ENCODE measurements at regions not wholly inside any gene's neighbourhood (a gene's known extent, or its start where the extent isn't known, plus 50 kb on each side); places are given as distances from the start of the nearest gene placed in this dataset.

GRCh38 chr2:201568217-201568820, 75.0 kb downstream of the TMEM237 start:
- intact Hi-C loops (cut with DNase I), result no loop called here
- no peak for TF ChIP-seq CTCF (IDR thresholded peaks at IDR 0.05)

GRCh38 chr2:201559067-201559710, 84.1 kb downstream of the TMEM237 start:
- Histone ChIP-seq H3K27me3 (ENCODE audit: low read depth) (no peaks in the 10 kb centered on the region), H3K9me3 (no peaks in the 10 kb centered on the region), H3K4me1 (no peaks in the 10 kb centered on the region), H3K27ac (no peak overlapping the region), H3K4me3 (no peak overlapping the region), H3K36me3 (no peaks in the 10 kb centered on the region)
- intact Hi-C loops (cut with DNase I), result no loop called here
- TF ChIP-seq CTCF (IDR thresholded peaks at IDR 0.05), result no peak
- ATAC-seq, result peak in 1 of 2 donors; percentile 9
- DNase-seq, result peak; percentile 43

More at GRCh38 chr2:201568217-201568820, 75.0 kb downstream of the TMEM237 start:
- Histone ChIP-seq H3K4me1 (no peaks in the 10 kb centered on the region), H3K36me3 (no peaks in the 10 kb centered on the region), H3K4me3 (no peak overlapping the region), H3K9me3 (no peaks in the 10 kb centered on the region), H3K27ac (no peak overlapping the region), H3K27me3 (ENCODE audit: low read depth) (no peaks in the 10 kb centered on the region)
- ATAC-seq (no peak), DNase-seq (no peak)

- ATAC-seq, result peak; percentile 28 to 41
- TF ChIP-seq CTCF (IDR thresholded peaks at IDR 0.05), result no peak
- Histone ChIP-seq H3K36me3 (no peaks in the 10 kb centered on the region), H3K4me1 (no peaks in the 10 kb centered on the region), H3K27me3 (ENCODE audit: low read depth) (no peaks in the 10 kb centered on the region), H3K27ac (no peak overlapping the region), H3K4me3 (no peak overlapping the region), H3K9me3 (no peaks in the 10 kb centered on the region)
- intact Hi-C loops (cut with DNase I), result no loop called here
- no peak for DNase-seq
Observed at GRCh38 chr2:201558665-201559064, 84.6 kb downstream of the TMEM237 start.

GRCh38 chr2:201558232-201558631, 85.1 kb downstream of the TMEM237 start:
- ATAC-seq (peak; percentile 41 to 65), DNase-seq (no peak)
- no peak overlapping the region for H3K4me3 ChIP-seq
- intact Hi-C loops (cut with DNase I), result no loop called here
- H3K4me1 ChIP-seq, result no peaks in the 10 kb centered on the region
- TF ChIP-seq CTCF (IDR thresholded peaks at IDR 0.05), result no peak
- H3K36me3 ChIP-seq, result no peaks in the 10 kb centered on the region
- no peaks in the 10 kb centered on the region for H3K27me3 ChIP-seq (ENCODE audit: low read depth)
- no peak overlapping the region for H3K27ac ChIP-seq
- no peaks in the 10 kb centered on the region for H3K9me3 ChIP-seq

GRCh38 chr2:201551901-201552300, 91.4 kb downstream of the TMEM237 start:
- intact Hi-C loops (cut with DNase I), result no loop called here
- TF ChIP-seq CTCF (IDR thresholded peaks at IDR 0.05), result no peak

More at GRCh38 chr2:201551901-201552300, 91.4 kb downstream of the TMEM237 start:
- DNase-seq (no peak), ATAC-seq (no peak)
- Histone ChIP-seq H3K27me3 (ENCODE audit: low read depth) (no peaks in the 10 kb centered on the region), H3K27ac (no peak overlapping the region), H3K4me1 (no peaks in the 10 kb centered on the region), H3K4me3 (no peak overlapping the region), H3K36me3 (no peaks in the 10 kb centered on the region), H3K9me3 (no peaks in the 10 kb centered on the region)
